GM04503 (cell line): ENCODE measurements at regions not wholly inside any gene's neighbourhood (a gene's known extent, or its start where the extent isn't known, plus 50 kb on each side); places are given as distances from the start of the nearest gene placed in this dataset.
"Not testable (repeated sequence)": the region's sequence is repeated elsewhere in the genome, so short reads cannot be mapped to it uniquely, and the experiment has no call there.

Source experiments
- DNase-seq: peaks from one replicate; pipeline ENCODE4 v3.0.0-alpha.2; 2012; ENCODE audit warnings: low read depth

- no peak for DNase-seq
Measured at GRCh38 chr10:33067917-33068316, 109.9 kb upstream of the ITGB1 start.

- DNase-seq: peak; percentile 15
Measured at GRCh38 chr10:33067481-33067880, 109.5 kb upstream of the ITGB1 start.

DNA sequence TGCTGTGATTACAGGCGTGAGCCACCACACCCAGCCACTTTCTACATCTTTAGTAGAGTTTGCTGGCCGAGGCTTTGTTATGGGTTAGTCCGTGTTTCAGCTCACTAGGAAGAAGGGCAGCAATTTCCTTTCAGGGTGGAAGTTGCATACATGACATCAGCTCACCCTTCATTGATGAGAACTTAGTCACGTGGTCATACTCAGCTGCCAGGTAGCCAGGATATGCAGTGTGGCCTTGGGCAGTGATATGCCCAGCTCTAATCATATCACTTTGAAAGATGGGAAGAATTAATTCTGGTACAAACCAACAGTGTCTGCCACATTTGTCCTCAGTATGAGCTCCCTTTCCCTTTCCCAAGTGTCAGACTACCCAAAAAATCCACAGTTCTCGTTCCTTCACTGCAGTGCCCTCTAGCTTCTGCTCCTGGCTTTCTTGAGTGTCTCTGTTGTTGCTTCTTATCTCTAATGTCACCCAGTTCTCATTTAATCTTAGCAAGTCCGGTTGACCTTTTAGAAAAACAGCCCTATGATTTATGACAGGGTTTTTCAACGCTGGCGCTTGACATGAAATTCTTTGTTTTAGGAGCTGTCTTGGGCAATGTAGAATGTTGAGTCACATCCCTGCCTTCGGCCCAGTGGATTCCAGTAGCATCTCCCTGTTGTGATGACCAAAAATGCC is 108.7 kb upstream of the ITGB1 start:
- DNase-seq: peak; percentile 80

- no peak for DNase-seq
Measured at GRCh38 chr10:33065111-33065510, 107.1 kb upstream of the ITGB1 start.

- peak; percentile 11 for DNase-seq
Measured at GRCh38 chr10:33064706-33065105, 106.7 kb upstream of the ITGB1 start.

DNA sequence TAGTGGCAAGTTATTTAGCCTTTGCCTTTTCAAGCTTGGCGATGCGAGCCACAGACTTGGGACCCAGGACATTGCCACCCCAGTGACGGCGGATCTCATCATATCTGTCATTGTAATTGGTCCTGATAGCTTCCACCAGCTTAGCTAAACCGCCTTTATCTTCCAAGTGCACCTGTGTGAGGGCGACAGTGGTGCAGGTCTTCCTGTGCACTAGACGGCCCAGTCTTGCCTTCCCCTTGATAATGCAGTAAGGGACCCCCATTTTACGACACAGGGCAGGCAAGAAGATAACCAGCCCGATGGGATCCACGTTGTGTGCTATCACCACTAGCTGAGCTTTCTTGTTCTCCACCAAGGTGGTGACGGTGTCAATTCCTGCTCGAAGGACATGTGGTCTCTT is 99.6 kb upstream of the ITGB1 start:
- no peak for DNase-seq

DNA sequence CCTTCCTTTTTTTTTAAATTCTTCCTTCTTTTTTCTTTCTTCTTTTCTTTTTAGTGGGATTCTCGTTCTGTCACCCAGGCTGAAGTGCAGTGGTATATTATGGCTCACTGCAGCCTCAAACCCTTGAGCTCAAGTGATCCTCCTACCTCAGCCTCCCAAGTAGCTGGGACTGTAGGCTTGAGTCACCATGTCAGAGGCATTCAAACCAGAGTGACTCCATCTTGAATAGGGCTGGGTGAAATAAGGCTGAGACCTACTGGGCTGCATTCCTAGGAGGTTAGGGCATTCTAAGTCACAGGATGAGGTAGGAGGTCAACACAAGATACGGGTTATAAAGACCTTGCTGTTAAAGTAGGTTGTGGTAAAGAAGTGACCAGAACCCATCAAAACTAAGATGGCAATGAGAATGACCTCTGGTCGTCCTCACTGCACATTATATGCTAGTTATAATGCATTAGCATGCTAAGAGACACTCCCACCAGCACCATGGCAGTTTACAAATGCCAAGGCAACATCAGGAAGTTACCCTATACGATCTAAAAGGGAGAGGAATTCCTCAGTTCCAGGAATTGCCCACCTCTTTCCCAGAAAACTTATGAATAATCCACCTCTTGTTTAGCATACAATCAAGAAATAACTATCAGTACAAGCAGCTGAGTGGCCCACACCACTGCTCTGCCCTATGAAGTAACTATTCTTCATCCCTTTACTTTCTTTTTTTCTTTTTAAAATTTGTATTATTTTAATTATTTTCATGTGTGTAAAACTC is 99.0 kb upstream of the ITGB1 start:
- DNase-seq: no peak

- DNase-seq: peak; percentile 50
Measured at GRCh38 chr10:33055625-33056024, 97.6 kb upstream of the ITGB1 start.

DNA sequence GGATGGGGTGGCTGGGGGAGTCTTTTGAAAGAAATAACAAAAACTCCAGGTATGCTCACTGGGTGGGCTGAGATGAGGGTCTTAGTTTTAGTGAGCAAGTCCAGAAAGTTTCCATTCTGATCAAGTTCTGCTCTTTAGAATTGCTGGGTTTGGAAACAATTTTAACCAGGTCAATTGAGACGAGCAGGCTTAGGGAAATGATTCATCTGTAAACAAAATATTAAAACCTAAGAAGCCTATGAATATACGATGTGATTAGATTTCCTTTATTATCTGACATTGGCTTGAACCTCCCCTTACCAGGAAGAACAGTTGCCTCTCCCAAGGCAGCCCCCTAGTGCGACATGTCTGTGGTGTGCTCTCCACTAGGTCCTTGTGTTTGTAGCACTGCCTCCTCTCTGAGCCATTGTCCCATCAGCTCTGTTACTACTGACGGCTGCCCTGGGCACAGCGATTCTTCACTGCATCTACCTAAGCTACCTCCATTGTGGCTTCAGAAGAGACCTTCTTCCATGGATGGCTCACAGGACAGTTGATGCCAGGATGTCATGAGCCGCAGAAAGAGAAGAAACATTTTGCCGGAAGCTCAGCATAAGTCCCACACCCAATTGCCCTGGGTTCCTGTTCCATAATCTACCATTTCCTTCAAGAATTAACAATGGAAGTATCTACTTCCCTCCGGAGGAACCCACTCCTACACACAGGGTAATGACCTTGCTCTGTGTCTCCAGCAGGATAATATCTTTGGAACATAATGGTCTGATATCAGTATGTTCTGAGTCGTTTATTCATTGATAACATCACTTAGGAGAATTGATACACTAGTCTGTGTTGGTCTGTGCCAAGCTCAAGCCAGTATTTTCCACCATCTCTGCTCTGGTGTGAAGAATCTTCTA is 95.1 kb upstream of the ITGB1 start:
- DNase-seq: no peak

DNA sequence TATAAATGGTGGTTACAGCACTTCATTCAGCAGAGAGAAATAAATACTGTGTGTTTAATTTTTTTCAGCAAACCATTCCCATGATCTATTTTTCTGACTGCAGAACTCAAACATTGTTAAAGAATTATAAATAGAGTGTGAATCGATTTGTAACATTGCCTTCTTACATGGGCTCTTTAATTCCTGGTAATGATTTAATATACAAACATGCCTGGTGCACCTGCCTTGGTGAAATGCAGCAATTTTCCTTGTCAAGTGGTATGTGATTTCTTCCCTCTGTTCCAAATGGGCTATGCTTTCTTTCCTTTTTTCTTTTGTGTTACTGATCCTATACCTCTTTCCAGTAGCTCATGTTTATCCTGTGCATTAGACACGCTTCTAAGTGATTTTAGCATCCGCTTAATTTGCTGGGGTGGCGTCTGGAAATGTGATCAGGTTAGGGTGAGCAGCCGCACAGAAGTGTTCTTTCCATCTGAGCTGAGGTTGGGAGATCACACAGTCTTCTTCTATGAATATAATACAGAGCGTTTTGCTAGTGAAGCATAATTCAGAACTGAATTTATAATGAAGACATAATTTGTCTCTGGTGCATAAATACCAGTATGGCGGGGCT is 94.3 kb upstream of the ITGB1 start:
- DNase-seq: no peak

DNA sequence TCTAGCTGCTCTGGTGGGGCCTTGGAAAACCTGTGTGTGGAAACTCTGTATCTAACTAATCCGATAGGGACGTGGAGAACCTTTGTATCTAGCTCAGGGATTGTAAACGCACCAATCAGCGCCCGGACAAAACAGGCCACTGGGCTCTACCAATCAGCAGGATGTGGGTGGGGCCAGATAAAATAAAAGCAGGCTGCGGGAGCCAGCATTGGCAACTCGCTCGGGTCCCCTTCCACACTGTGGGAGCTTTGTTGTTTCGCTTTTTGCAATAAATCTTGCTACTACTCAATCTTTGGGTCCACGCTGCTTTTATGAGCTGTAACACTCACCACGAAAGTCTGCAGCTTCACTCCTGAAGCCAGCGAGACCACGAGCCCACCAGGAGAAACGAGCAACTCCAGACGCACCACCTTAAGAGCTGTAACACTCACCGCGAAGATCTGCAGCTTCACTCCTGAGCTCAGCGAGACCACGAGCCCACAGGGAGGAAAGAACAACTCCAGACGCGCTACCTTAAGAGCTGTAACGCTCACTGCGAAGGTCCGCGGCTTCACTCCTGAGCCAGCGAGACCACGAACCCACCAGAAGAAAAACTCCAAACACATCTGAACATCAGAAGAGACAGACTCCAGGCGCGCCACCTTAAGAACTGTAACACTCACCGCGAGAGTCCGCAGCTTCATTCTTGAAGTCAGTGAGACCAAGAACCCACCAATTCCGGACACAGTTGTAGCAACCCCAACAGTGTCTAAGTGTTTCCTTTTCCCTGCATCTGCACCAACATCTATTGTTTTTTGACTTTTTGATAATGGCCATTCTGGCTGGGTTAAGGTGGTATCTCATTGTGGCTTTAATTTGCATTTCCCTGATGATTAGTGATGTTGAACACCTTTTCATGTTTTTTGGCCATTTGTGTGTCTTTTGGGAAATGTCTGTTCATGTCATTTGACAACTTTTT is 92.2 kb upstream of the ITGB1 start:
- DNase-seq: not testable (repeated sequence)

GRCh38 chr10:33048223-33048622 is 90.2 kb upstream of the ITGB1 start:
- DNase-seq: no peak

DNA sequence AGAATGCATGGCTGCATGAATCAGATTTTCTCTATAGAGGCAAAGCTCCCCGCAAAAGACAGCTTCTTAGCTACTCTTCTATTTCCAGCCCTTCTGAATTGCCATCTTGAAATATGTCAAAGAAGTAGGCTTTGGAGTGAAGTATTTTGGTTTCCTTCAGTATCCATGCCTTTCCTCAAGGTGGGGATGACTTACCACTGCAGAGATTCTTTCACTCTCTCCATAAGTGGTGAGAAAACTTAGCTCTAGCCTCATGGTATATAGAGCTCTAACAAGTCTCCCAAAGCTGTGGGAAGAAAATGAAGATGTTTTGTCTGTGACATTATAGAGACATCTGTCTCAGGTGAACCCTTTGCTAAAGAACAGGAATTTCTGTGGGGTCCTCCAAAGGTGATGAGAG is 89.6 kb upstream of the ITGB1 start:
- DNase-seq: no peak

DNA sequence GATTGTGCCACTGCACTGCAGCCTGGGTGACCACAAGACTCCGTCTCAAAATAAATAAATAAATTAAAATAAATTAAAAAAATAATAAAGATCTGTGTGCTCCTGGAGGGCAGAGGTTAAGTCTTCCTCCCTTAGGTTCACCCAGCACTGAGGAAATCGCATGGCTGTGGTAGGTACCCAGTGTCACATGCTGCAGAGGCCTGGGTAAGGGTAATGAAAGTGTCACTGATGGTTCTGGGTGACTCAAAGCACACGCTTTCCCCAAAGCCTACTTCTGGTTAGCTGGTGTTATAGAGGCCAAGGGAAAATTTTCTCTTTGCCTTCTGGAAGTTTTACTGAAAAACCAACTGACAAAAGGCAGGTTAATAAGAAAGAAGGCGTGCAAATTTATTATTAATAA is 88.8 kb upstream of the ITGB1 start:
- DNase-seq: no peak

GRCh38 chr10:33045421-33045820 is 87.4 kb upstream of the ITGB1 start:
- DNase-seq: no peak

GRCh38 chr10:33042565-33042964 is 84.5 kb upstream of the ITGB1 start:
- DNase-seq: no peak

DNA sequence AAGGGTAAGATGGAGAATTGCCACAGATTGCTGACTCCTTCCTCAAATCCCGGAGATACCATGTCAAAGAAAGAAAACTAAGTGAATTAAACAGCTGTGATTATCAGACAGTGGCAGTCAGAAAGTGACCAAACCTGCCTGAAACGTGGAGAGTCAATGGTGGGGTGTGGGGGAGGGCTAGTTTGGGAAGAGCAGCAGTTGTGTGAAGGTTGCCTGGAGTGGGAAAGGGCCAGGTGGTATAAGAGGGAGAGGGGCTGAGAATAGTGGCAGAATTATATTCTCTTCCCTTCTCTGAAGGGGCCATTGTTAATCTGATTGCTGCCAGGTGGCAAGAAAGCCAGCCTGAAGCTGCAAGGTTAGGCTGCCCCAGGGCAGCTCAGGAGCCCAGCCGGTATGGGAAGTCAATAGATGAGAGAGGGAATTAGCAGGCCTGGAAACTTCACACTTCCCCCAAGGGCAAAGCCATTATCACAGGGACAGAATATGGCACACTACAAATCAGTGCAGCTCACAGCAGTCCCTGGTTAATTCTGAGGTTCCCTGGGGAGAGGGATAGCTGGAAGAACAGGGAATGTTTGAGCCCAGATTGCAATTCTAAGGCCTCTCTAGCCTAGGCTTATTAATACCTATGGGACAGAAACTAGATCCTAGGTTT is 83.9 kb upstream of the ITGB1 start:
- DNase-seq: no peak

- no peak for DNase-seq
Measured at GRCh38 chr10:33040436-33040835, 82.4 kb upstream of the ITGB1 start.

DNA sequence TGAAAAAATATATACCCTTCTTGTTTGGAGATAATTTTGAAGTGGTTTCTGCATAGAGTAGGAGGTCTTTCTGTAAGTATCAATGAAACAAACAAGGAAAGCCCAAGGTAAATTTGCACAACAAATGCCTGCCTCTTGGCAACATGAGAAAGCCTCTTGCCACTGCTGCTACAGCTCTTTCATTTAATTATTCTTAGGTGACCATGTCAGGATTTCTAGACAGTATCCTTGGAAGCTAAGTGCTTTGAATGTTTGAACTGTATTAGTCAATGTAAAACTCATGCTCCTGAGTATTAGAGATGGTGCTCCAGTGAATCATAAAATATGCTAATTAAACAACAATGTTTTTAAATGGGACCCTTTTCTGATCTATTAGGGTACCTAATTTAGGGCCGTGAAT is 81.2 kb upstream of the ITGB1 start:
- no peak for DNase-seq

- DNase-seq: no peak
Measured at GRCh38 chr10:33038672-33039071, 80.6 kb upstream of the ITGB1 start.

DNA sequence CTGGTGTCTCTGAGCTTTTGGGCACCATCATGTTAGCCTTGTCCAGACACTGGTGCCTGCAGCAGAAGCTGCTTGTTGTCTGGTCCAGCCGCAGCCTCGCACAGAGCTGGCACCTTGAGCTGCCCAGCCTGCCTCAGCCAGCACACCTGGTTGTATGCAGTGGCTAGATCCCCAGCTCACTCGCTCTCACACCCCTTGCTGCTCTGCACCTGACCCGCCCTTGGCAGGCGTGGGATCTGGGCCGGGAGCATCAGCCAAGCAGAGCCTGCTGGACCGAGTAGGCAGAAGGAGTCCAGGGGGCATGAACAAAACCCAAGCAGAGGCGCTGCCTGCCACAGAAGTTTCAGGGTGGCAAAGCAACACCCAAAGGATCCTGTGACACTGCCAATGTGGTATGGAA is 79.7 kb upstream of the ITGB1 start:
- no peak for DNase-seq
